ENCODE measurements at regions not wholly inside any gene's neighbourhood (a gene's known extent, or its start where the extent isn't known, plus 50 kb on each side); places are given as distances from the start of the nearest gene placed in this dataset.
A peak's percentile ranks its signal among the peaks of the same experiment; 100 is the strongest.

DNA sequence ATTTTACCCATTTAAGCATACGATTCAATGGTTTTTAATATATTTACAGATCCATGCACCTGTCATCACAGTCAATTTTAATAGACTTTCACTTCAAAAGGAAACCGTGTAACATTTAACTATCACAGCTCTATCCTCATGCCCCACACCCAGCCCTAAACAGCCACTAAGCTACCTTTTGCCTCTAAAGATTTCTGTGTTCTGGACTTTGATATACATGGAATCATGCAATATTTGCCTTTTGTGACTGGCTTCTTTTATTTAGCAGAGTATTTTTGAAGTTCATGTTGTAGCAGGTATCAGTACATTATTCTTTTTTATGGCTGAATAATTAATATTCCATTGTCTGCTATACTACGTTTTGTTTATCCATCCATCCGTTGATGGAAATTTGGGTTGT, 50.3 kb upstream of the STX16 start:
- DNase-seq, result no peak

DNA sequence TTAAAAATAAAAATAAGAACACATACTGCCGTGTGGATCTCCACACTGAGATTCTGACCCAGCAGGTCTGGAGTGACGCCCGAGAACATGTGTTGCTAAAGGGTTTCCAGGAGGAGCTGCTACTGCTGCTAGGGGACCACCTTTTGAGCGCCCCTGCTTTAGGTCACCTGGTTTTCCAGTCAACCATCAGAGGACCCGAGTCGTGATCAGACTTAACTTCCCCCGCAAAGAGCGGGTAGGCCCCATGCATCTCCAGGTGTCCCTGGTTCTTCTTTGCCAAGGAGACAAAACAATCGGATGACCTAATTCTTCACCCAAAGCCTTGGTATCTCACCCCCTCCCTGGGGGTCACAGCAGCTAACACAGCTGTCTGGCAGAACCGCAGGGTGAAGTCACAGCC, 51.1 kb upstream of the STX16 start:
- DNase-seq, result no peak

DNA sequence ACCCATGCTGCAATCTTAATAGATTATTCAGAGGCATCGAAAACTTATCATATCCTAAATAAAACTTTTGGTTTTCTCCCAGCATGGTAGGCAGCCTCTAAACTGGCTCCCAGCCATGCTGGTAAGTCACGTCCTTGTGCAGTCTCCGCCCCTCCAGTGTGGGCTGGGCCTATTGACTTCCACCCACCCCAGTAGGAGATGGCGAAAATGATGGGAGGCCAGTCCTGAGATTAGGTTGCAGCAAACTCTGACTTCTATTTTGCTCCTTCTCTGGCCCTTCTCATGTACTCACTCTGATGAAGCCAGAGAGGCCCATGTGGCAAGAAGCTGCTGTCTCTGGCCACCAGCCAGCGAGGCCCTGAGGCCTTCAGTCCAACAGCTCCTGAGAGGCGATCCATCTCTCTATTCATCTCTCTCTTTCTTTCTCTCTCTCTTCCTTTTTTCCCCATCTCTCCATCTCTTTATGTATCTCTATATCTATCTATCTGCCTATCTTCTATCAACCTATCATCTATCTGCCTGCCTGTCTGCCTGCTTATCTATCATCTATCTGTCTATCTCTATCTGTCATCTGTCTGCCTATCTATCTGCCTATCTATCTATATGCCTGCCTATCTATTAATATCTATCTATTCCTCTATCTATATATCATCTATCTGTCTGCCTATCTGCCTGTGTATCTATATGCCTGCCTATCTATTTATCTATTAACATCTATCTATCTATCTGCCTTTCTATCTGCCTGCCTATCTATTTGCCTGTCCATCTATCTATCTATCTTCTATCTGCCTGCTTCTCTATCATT, 52.7 kb upstream of the STX16 start:
- DNase-seq, result no peak

DNA sequence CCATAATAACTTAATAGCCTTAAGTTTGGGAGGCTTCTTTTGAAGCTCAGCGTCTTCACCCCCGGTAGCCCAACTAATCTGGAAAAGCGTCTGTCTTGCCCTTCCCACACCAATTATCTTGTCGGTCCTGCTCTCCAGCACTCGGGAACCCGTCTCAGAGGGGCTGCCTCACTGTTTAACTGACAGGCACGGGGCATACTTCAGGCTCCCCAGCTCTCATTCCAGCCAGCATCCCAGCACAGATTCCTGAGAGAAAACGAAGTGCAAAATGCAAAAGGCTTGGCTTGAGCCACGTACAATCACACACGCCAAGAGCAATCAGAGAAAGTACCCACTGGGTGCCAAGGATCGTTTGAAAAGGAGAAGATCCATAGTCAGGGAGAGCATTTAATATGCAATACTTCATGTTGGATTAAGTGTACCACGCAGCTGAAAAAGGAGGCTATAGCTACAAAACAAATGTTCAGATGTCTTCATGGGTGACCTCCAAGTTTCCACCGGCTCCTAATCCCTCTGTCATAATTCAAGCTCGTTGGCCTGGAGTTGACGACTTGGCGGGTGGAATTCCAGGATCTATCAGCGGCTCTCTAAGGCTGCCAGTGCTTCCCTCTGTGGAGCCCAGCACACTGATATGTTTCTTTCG, 53.7 kb upstream of the STX16 start:
- no peak for DNase-seq

DNA sequence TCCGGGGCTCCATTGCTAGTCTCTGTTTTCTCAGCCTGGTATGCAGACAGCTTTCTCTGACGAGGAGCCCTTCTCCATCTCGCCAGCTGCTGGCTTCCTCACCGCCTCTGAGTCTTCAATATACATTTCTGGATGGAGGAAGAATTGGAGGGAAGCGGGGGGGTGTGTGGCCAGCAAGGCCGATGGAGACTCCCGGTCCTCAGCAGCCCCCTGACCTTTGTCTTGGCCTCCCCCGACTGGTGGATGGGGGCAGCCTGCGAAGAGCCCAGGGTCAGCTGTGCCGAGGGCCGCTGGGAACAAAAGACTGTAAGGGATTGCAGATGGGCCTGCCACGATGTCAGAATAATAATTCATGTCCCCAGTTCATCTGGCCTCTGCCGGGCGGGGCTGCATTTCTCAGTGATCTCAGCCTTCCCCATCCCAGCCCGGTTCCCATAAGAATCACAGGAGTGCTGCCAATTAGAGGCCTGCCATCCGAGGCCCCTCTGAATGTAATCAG, 54.3 kb upstream of the STX16 start:
- peak; percentile 92 for DNase-seq

DNA sequence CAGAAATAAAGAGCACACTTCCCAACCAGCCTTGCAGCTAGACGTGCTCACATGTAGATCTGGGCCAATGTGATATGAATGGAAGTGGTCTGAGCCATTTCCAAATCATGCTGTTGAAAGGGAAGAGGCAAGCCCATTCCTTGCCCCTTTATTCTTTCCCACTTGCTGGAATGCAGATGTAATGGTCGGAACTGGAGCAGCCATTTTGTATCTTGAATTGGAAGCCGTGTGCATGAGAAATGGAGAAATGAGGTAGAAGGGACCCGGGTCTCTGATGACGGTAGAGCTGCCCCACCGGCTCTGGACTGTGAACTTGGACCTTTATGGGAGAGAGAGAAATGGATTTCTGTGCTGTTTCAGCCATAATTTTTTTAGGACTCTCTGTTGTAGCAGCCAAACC, 54.8 kb upstream of the STX16 start:
- DNase-seq, result no peak

DNA sequence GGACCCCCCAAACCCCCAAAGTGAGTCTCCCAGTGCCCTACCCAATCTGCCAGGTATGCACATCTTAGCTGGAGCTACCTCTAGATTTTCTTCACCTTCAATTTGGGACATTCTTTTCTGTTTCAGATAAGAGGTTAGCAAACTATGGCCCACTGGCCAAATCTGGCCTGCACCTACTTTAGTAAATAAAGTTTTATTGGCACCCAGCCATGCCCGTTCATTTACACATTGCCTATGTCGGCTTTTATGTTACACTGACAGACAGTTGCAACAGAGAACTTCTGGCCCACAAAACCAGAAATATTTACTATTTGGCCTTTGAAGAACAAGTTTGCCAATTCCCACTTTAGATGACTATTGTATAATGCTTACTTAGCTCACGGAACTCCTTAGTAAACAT, 55.9 kb upstream of the STX16 start:
- DNase-seq, result no peak

DNA sequence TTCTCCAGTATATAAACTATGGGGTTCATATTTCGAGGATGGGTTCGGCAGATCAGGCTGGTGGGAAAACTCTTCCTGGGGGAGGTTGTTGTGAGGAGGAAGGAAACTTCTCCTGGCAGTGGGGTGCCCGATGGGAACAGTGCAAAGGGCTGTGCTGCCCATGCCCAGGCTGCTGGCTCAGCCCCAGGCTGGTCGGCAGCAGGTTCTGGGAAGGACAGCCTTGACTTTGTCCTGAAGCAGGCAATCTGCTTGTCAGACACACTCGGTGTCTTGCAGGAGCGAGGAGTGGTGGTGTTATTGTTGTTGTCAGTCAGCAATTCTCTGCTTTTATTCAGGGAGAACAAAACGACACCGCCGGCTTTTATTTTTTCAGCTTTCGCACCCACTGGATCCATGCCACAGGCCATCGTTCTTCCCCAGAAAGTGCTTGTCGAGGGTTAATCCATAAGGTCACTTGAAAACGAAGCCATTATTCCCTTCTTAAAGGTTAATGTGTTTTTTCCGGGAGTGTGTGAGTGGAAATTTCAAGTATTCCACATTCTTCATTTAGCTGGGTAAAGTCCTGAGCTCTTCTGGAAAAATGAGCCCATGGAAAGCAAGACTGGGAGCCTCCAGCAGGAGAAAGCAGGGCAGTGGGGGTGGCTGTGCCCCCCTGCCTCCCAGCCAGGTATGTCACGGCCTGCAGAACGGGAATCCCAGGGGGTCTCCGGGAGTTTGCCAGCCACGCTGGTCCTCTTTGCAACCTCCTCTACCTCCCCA, 57.0 kb upstream of the STX16 start:
- no peak for DNase-seq

DNA sequence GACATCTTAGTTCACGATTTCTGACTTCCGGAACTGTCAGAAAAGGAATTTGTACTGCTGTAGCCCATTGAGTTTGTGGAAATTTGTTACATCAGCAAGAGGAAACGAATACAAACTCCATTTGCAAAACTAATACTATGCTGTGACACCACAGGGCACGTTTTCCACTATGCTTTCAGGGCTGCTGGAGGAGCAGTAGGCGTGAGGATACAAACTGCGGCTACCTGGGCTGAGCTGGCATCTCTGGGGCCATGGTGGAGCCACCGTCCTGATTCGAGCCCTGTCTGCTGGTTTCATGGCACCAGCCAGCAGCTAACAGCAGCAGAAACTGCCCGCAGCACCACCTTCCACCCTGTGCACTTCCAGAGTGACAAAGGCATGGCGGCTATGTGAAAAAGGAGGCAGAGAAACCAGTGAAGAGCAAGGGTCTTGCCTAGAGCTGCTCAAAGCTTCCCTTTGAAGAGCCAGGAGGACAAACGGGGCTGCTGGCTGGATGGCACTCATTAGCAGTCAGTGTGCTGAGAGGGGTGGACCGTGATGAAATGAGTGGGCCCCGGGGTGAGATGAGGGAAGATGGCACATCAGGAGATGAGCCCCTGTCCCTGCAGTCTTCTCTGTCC, 58.9 kb upstream of the STX16 start:
- DNase-seq, result no peak

DNA sequence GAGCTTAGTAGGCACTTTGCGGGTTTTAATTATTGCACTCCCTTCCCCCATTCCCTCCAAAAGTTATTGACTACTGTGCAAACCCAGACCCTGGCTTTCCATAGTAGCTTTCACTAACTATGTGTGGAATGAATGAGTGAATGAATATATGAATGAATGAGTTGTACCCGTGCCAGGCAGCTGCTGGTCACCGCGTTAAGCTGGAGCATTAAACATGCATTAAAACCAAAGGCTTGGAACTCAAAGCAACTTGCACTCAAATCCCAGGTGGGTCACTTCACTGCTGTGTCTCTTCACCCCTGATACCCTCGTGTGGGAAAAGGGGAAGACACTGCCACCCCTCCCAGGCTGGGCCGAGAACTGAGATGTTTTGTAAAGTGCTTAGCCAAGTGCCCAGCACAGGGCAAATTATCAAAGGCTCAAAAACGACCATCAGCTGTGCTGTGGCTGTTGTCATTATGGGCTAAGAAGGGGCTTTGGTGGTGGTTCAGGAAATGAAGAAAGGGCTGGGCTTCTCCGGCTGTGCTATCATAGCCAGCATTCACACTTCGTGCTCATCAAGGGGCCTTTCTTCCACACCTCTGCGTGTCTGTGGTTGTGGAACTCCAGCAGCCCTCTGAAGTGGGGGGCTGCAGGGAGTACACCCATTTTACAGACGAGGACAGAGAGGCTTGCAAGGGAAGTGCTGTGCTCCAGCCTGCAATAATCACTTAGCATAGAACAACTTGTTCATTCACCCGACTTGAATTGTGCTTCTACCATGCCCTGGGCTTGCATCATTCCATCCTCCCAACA, 60.2 kb upstream of the STX16 start:
- no peak for DNase-seq

DNA sequence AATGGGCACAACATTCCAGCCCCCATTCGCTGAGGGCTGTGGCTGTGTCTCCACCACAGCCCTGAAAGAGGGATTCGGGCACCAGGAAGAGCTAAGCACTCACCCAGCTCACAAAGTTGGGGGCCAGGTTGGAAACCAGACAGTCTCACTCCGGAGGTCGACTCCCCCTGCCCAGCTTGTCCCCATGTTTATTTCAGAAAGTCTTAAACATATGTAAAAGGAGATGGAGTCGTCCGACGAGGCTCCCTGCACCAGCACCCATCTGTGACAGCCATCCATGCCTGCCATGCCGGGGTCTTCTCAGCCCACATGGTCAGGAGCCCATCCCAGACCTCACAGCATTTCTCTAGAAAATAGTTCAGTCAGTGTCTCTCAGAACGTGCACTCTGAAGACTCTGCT, 63.6 kb upstream of the STX16 start:
- DNase-seq, result no peak

DNA sequence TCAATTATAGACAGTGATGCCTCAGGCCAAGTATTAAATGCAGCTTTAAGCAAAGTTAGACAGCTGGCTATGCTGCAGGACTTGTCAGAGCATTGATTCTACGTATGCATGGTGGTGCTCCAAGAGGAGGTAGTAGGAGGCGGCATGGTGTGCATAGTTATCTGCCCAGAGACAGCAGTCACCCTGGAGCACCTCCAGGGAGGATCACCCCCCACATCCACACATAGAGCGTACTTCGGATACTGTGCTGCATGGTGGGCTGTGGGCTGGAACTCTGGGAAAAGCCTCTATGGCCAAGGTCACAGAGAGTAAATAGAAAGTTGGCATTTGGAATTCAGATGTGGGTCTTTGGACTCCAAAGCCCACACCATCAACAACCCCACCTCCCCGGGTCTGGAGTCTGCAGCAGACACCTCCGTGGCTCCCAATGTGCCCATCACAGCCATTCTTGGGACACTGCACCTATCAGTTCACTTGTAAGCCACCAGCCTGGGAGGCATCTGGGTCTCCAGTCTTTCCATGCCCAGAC, 64.5 kb upstream of the STX16 start:
- no peak for DNase-seq

DNA sequence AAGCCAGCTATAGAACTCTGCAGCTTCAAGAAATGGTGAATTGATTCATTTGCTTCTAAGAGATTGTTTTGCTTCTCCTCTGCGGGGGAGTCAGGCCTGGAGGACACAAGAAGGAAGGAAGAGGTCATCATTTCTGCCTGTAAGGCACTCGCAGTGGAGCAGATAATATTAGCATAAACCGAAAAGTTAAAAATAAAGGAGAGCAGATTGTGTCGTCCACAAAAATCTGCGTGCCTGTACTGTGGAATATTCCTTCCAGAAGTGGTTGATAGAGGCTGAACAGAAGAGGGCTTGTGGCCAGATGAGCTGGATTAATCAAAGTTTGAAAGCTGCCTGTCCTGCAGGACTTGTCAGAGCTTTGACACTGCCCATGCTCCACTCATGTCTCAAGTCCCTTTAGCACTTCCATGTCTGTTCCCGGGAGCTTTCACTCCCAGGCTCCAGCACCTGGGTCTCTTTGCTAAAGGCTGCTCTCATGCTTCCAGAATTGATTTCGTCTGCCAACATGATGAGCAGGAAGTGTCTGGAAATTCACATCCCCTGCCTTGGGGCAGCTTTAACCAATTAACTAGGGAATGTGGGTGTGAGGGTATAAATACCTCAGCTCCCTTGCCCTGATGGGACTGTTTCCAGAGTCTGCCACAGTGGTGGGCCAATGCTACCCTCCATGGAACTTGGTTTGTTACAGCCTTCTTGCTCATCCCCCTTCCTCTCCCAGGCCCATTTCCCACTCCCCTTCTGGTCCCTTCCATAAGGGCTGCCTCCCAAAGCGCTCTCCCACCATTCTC, 65.1 kb upstream of the STX16 start:
- DNase-seq, result no peak

DNA sequence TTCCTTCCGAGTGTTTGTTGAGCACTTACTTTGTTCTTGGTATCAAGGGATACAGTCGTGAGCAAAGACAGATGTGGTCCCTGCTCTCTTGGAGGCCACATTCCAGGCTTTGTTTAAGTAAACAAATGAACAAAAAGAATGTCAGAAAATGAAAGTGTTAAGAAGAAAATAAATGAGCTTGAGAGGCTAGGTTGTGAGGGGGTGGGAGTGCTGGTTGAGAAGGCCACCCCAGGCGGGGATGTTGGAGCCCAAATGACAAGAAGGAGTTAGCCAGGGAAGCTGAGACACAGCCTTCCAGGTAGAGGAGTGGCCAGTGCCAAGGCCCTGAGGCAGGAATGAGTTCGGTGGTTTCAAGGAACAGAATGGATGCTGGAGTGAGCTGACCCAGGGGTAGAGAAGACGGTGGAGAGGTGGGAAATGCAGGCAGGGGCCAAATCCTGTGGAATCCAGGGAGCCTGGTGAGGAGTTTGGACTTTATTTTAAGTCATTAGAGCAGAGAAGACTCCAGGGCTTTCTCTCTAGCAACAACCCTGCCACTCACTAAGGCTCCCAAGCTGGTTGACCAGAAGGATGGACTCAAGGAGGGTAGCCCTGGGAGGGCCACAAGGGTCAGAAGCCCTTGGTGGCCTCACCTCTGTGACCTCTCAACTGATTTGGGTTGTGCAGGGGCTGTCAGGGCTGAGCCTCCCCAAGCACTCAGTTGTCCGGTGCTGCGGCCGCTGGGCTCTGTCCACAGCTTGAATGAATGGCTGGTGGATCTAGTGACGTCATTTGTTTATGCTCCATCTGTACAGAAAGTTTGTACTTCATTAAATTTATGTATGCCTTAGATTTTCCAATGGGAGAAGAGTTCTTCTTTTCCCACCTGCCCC, 66.0 kb upstream of the STX16 start:
- no peak for DNase-seq

DNA sequence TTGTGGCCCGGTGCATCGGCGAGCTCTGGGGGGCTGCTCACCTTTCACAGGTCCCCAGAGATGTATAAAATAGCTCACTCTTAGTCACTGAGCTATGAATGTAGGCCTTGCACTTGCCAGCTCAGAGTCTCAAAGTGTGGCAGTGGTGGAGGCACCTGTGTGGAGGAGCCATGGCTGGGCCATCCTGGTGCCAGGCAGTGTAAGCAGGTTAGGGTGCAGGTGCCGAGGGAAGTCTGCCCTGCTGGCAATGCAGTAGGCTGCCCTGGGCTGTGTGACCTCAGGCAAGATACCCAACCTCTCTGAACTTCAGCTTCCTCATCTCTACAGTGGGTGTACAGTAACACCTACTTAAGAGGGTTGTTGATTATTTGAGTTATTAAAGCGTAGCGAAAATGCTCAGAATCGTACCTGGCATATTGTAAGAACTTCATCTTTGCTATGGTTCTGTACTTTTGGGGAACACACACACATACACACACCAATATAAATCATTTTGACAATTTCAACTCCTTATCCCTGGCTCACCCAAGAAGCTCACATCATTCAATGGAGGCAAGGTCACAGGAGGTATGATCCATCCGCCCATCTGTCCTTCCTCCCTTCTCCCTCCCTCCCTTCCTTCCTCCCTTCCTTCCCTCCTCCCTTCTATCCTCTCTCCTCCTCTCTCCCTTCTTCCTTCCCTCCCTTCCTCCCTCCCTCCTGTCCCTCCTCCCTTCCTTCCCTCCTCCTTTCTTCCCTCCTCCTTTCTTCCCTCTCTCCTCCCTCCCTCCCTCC, 66.8 kb upstream of the STX16 start:
- no peak for DNase-seq

DNA sequence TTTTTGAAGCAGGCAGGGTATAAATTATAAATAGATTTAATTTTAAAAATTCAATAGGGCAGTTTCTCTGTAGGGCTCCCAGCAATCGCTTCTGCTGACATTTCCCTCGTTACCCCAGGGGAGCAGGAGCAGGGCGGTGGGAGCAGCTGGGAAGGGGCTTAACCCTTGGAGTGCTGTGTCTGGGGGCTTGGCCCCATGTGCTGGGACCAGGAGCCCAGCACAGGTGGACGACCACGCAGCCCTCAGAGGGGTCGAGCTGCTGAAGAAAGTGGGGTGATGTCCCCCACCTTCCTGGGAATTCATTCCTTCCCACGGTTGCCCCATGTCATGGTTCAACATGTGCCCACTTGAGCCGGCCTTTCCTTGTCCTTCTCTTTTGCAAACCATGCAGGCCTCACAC, 67.5 kb upstream of the STX16 start:
- no peak for DNase-seq

DNA sequence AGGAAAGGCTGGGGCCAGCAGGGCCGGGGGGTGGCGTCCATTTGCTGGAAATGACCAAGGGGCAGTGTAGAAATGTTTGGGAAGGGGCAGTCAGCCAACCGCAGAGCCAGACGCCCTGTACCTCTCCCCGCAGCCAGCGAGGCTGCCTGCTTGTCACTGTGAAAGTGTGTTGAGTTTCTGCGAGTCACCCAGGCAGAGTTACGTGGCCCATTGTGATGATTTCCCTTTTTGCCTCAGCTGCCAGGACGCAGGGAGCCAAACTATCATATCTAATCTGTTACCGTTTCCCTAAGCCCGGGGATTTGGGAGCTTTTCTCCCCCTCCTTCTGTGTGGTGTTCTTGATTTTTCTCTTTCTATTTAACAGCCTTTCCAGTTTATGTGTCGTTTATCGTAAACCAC, 67.9 kb upstream of the STX16 start:
- DNase-seq, result no peak

DNA sequence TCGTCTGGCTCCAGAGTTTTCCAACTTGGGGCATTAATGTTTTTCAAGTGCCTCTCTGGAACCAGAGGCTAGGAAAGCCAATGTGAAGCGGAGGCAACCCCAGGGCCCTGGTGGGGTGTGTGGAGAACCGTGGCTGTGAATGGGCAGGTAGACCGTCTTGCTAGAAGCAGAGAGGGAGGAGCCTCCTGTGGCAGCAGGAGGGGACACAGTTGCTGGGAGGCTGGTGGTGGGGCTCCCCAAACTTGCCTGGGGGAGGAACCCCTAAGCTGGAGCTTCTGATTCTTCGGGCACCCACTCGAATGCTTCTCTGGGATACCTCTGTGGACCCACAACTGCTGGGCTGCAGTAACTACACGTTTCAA, 65.3 kb upstream of the APCDD1L start:
- no peak for DNase-seq

DNA sequence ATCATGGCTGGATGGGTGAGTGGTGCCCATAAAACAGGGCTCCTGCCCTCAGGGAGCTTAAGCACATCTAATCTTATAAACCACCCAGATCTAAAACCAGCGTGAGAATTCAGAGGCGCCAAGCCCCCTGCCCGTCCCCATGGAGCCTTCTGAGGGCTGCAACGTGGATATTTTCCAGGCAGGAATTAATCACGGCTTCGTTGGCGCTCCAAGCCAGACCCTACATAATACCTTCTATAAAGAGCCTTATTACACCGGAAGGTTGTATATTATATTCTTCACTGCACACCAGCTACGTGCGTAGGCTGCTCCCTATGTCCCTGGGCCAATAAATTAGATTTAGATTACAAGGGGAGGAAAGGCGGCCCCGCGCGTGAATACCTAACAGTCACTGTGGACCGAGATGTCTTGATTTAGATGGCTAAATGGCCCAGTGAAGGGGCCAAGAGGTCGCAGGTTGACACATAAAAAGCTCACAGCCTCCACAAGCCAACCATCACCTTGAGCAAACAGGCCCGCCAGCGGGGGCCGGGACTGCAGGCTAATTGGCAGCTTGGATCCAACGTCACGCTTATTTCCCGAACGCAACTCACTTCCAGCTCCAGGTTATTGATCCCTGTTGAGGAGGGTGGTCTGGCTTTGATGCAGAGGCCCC, 64.7 kb upstream of the APCDD1L start:
- DNase-seq, result no peak
